ENCODE measurements at regions not wholly inside any gene's neighbourhood (a gene's known extent, or its start where the extent isn't known, plus 50 kb on each side); places are given as distances from the start of the nearest gene placed in this dataset.

DNA sequence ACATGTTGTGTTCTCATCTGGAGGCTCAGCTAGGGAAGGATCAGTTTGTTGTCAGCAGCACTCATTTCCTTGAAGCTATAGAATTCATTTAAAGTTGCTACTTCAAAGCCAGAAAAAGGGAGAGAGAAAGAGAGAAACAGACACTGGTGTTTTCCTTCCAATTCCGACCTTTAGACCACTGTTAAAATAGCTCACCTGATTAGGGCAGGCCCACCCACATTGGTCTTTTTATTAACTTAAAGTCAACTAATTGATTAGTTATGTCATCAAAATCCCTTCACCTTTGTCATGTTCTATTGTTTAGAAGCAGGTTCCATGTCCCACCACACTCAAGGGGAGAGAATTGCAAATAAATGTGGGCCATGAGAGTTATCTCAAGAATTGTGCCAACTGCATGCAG lies 560.2 kb downstream of the PCDH17 start:
- TF ChIP-seq, protein P1, sequence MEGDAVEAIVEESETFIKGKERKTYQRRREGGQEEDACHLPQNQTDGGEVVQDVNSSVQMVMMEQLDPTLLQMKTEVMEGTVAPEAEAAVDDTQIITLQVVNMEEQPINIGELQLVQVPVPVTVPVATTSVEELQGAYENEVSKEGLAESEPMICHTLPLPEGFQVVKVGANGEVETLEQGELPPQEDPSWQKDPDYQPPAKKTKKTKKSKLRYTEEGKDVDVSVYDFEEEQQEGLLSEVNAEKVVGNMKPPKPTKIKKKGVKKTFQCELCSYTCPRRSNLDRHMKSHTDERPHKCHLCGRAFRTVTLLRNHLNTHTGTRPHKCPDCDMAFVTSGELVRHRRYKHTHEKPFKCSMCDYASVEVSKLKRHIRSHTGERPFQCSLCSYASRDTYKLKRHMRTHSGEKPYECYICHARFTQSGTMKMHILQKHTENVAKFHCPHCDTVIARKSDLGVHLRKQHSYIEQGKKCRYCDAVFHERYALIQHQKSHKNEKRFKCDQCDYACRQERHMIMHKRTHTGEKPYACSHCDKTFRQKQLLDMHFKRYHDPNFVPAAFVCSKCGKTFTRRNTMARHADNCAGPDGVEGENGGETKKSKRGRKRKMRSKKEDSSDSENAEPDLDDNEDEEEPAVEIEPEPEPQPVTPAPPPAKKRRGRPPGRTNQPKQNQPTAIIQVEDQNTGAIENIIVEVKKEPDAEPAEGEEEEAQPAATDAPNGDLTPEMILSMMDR (IDR thresholded peaks at IDR 0.05; ENCODE audit: low read depth, low read length) = no peak
- Histone ChIP-seq H3K36me3 (no peaks in the 10 kb centered on the region), H3K27me3 (no peaks in the 10 kb centered on the region), H3K4me1 (ENCODE audit: low read depth) (no peaks in the 10 kb centered on the region), H3K4me3 (no peak overlapping the region), H3K27ac (no peak overlapping the region), H3K9me3 (ENCODE audit: low read depth) (no peaks in the 10 kb centered on the region)
- no peak for DNase-seq (ENCODE audit: low read depth in 1 of 2, low spot score in 1 of 2)

DNA sequence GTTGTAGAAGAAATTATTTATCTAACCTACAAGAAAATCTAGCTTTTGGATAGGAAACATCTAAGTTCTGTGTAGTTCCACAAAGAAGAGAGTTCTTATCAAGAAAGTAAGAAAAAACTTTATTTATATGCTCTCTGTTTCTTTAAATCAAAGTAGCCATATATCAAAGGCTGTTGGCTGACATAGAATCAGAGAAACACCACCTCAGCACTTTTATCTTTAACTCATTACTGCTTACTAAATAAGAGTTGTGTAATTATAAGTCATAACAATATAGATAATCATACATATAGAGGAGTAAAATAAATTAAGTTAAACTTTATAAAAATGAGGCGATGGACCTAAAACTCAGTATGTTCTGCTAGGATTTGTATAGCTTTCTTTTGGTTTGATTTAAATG lies 570.6 kb downstream of the PCDH17 start:
- Histone ChIP-seq H3K9me3 (ENCODE audit: low read depth) (no peaks in the 10 kb centered on the region), H3K4me1 (ENCODE audit: low read depth) (no peaks in the 10 kb centered on the region), H3K27me3 (no peaks in the 10 kb centered on the region), H3K4me3 (no peak overlapping the region), H3K36me3 (no peaks in the 10 kb centered on the region), H3K27ac (no peak overlapping the region)
- TF ChIP-seq, protein P1 (IDR thresholded peaks at IDR 0.05; ENCODE audit: low read depth, low read length) = no peak
- DNase-seq (ENCODE audit: low read depth in 1 of 2, low spot score in 1 of 2) = no peak

DNA sequence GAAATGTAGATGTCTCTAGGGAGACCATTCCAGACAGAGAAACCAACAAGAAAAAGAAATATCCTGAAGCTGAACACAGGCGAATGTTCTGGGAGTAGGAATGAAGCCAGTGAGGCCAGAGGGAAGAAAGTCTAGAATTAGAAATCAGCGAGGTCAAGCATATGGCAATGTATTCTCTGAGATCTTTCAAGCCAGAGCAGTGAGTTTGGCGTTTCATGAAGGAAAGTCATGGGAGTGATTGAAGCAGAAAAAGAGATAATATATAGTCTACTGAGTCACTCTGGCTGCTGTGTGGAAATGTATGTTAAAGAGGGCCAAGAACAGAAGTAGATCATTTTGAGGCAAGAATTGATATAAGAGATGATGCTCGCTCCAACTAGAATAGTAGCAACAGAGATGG lies 576.0 kb downstream of the PCDH17 start:
- Histone ChIP-seq H3K27me3 (no peaks in the 10 kb centered on the region), H3K36me3 (no peaks in the 10 kb centered on the region), H3K27ac (no peak overlapping the region), H3K4me1 (ENCODE audit: low read depth) (no peaks in the 10 kb centered on the region), H3K4me3 (no peak overlapping the region), H3K9me3 (ENCODE audit: low read depth) (no peaks in the 10 kb centered on the region)
- TF ChIP-seq, protein P1 (IDR thresholded peaks at IDR 0.05; ENCODE audit: low read depth, low read length) = no peak
- no peak for DNase-seq (ENCODE audit: low read depth in 1 of 2, low spot score in 1 of 2)

DNA sequence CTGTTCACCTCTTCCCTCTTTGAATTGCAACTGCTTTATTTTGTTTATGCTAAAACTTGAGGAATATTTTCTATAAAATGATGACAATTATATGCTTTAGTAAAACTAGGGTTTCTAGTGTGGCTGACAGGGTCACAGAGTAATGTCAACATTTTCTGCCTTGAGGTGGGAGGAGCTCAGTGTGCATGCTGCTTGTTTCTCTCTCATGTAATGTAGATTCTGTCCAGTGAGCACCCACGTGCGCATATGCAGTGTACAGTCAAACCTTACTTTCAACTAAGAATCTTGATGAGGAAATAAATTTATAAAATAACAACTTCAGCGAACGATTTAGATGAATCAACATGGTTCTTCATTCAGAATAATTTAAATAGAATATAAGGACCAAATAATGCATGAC lies 603.9 kb downstream of the PCDH17 start:
- Histone ChIP-seq H3K9me3 (ENCODE audit: low read depth) (no peaks in the 10 kb centered on the region), H3K4me1 (ENCODE audit: low read depth) (no peaks in the 10 kb centered on the region), H3K27ac (no peak overlapping the region), H3K4me3 (no peak overlapping the region), H3K27me3 (no peaks in the 10 kb centered on the region), H3K36me3 (no peaks in the 10 kb centered on the region)
- DNase-seq (ENCODE audit: low read depth in 1 of 2, low spot score in 1 of 2) = no peak
- TF ChIP-seq, protein P1 (IDR thresholded peaks at IDR 0.05; ENCODE audit: low read depth, low read length) = no peak

DNA sequence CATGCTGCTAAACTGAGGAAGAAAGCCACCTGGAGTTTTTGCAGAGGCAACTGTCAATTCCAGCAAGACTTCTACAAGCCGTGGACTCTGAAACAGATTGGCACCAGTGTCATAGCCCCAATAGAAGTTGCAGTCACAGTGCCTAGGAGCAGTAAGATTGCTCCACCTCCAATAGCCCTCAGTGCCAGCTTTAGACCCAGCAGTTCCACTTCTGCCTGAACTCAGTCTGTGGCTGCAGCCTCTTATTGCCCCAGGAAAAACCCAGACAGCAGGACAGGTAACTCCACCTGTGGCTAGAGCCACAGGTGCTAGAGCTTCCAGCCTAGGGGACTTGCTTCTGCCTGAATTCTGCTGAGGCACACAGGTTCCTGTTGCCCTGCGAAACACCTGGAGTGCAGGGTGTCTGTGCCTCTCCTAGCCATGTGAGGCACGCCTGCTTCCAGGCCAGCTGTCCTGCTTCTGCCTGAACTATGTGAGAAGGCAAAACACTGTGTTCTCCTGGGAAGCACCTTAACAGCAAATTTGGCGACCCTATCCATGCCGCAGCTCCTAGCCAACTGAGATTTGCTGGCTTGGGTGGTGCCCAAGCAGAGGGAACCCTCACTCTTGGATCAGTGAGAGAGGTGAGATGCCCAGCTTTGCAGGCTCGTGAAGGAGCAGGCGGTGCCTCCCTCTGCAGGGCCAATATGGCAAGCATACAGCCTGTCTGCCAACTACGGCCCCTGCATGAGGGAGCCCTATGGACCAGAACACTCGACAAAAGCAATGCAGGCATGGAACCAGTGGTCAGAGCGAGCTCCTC lies 607.6 kb downstream of the PCDH17 start:
- H3K4me3 ChIP-seq = no peak overlapping the region
- H3K36me3 ChIP-seq = no peaks in the 10 kb centered on the region
- TF ChIP-seq, protein P1 (IDR thresholded peaks at IDR 0.05; ENCODE audit: low read depth, low read length) = no peak
- H3K27ac ChIP-seq = no peak overlapping the region
- no peaks in the 10 kb centered on the region for H3K4me1 ChIP-seq (ENCODE audit: low read depth)
- DNase-seq (ENCODE audit: low read depth in 1 of 2, low spot score in 1 of 2) = no peak
- no peaks in the 10 kb centered on the region for H3K27me3 ChIP-seq
- H3K9me3 ChIP-seq (ENCODE audit: low read depth) = no peaks in the 10 kb centered on the region
